ENCODE measurements at regions not wholly inside any gene's neighbourhood (a gene's known extent, or its start where the extent isn't known, plus 50 kb on each side); places are given as distances from the start of the nearest gene placed in this dataset.

GRCh38 chr12:46659032-46659650, 166.7 kb downstream of the SLC38A4 start:
- TF ChIP-seq POLR2A (IDR thresholded peaks at IDR 0.05): no peak
- TF ChIP-seq CTCF (IDR thresholded peaks at IDR 0.05): no peak
- no peak for TF ChIP-seq POLR2AphosphoS5 (IDR thresholded peaks at IDR 0.05)

All from upper lobe of left lung (tissue), 4 donors.